HEK293T (cell line): ENCODE measurements at regions not wholly inside any gene's neighbourhood (a gene's known extent, or its start where the extent isn't known, plus 50 kb on each side); places are given as distances from the start of the nearest gene placed in this dataset.

Experiments
- BHLHE40 ChIP-seq: fragments of 450-650 bp; IDR thresholded peaks from 2 replicates; pipeline ENCODE4 v1.6.1; 2016; ENCODE audit warnings: mild to moderate bottlenecking, moderate library complexity, borderline replicate concordance
- FOXK2 ChIP-seq: fragments of 450-650 bp; IDR thresholded peaks from 2 replicates; pipeline ENCODE4 v1.6.1; 2016; ENCODE audit warnings: mild to moderate bottlenecking
- FOXM1 ChIP-seq: fragments of 450-650 bp; IDR thresholded peaks from 2 replicates; pipeline ENCODE4 v1.6.1; 2017; ENCODE audit warnings: mild to moderate bottlenecking, borderline replicate concordance
- L3MBTL2 ChIP-seq: fragments of 450-650 bp; conservative IDR thresholded peaks from 2 replicates; pipeline ENCODE4 v1.6.1; 2016; ENCODE audit warnings: mild to moderate bottlenecking
- PKNOX1 ChIP-seq: fragments of 450-650 bp; IDR thresholded peaks from 2 replicates; pipeline ENCODE4 v1.6.1; 2016
- SP1 ChIP-seq: fragments of 450-650 bp; IDR thresholded peaks from 2 replicates; pipeline ENCODE4 v1.6.1; 2017
- SUZ12 ChIP-seq: fragments of 450-650 bp; IDR thresholded peaks from 2 replicates; pipeline ENCODE4 v1.6.1; 2016; ENCODE audit warnings: mild to moderate bottlenecking
- TARDBP ChIP-seq: fragments of 450-650 bp; IDR thresholded peaks from 2 replicates; pipeline ENCODE4 v1.6.1; 2016

GRCh38 chr18:59086522-59086921 is 53.2 kb upstream of the SEC11C start:
- TF ChIP-seq BHLHE40: no peak
- TF ChIP-seq PKNOX1: no peak
- no peak for TF ChIP-seq L3MBTL2
- TF ChIP-seq SP1: no peak
- TF ChIP-seq TARDBP: no peak
- no peak for TF ChIP-seq SUZ12
- no peak for TF ChIP-seq FOXM1
- no peak for TF ChIP-seq FOXK2
